Fibroblast of lung (primary cell): ENCODE measurements at regions not wholly inside any gene's neighbourhood (a gene's known extent, or its start where the extent isn't known, plus 50 kb on each side); places are given as distances from the start of the nearest gene placed in this dataset.

Experiments
- DNase-seq, 2 donors: peaks; one replicate each; pipeline versions ENCODE4 v3.0.0 to v3.0.0-alpha.2; 2010; ENCODE audit warnings: low read depth in 2 of 2
- H2AFZ ChIP-seq: 2 replicates; pipeline ENCODE4 v1.5.1; 2012; ENCODE audit warnings: low read length, control low read depth, inconsistent platforms
- H3K27ac ChIP-seq: 2 replicates; pipeline ENCODE4 v1.5.1; 2011; ENCODE audit warnings: low read length, control low read depth; ENCODE audit not compliant: insufficient read depth
- H3K27me3 ChIP-seq: 2 replicates; pipeline ENCODE4 v1.5.1; 2011; ENCODE audit warnings: mild to moderate bottlenecking, low read length; ENCODE audit not compliant: control insufficient read depth, insufficient read depth
- H3K36me3 ChIP-seq: 2 replicates; pipeline ENCODE4 v1.5.1; 2011; ENCODE audit warnings: low read length; ENCODE audit not compliant: control insufficient read depth, insufficient read depth
- H3K4me1 ChIP-seq: 2 replicates; pipeline ENCODE4 v1.5.1; 2011; ENCODE audit warnings: low read length; ENCODE audit not compliant: control insufficient read depth, insufficient read depth; ENCODE audit errors: extremely low read depth
- H3K4me2 ChIP-seq: 2 replicates; pipeline ENCODE4 v1.5.1; 2011; ENCODE audit warnings: low read length, control low read depth; ENCODE audit not compliant: insufficient read depth; ENCODE audit errors: extremely low read depth
- H3K4me3 ChIP-seq, 4 experiments: fragments of 200-600 bp in 1 of 4; sonication (generic) in 1 of 4; replicated peaks in 1 of 4; 2 replicates each; pipeline ENCODE4 v1.5.1; 2011 to 2016; ENCODE audit warnings: low read length in 4 of 4, low read depth in 3 of 4, mild to moderate bottlenecking in 3 of 4, control low read depth in 2 of 4, inconsistent platforms in 1 of 4, mixed read lengths in 1 of 4; ENCODE audit not compliant: insufficient read depth in 1 of 4; ENCODE audit errors: control extremely low read depth in 1 of 4
- H3K79me2 ChIP-seq: 2 replicates; pipeline ENCODE4 v1.5.1; 2012; ENCODE audit warnings: mild to moderate bottlenecking, low read length, inconsistent platforms; ENCODE audit not compliant: control insufficient read depth, insufficient read depth
- H3K9ac ChIP-seq: 2 replicates; pipeline ENCODE4 v1.5.1; 2011; ENCODE audit warnings: mild to moderate bottlenecking, low read length, control low read depth; ENCODE audit not compliant: insufficient read depth
- H3K9me3 ChIP-seq: 2 replicates; pipeline ENCODE4 v1.5.1; 2012; ENCODE audit warnings: low read depth, low read length; ENCODE audit not compliant: control insufficient read depth, insufficient read depth
- H4K20me1 ChIP-seq: 2 replicates; pipeline ENCODE4 v1.5.1; 2011; ENCODE audit warnings: low read length; ENCODE audit not compliant: control insufficient read depth, insufficient read depth; ENCODE audit errors: extremely low read depth
- CTCF ChIP-seq, 2 donors: IDR thresholded peaks in 1 of 2; conservative IDR thresholded peaks in 1 of 2; 1 replicate in 1 of 2; 2 replicates in 1 of 2; pipeline ENCODE4 v1.5.1; 2011 to 2012; ENCODE audit warnings: low read length in 2 of 2, control low read depth in 1 of 2, inconsistent platforms in 1 of 2, low read depth in 1 of 2, mild to moderate bottlenecking in 1 of 2
- EZH2 ChIP-seq: IDR thresholded peaks from 2 replicates; pipeline ENCODE4 v1.5.1; 2012; ENCODE audit warnings: low read length, control low read depth, mild to moderate bottlenecking; ENCODE audit errors: missing control alignments

- Histone ChIP-seq H3K4me1 (no peaks in the 10 kb centered on the region), H4K20me1 (no peaks in the 10 kb centered on the region), H3K79me2 (no peaks in the 10 kb centered on the region), H3K27me3 (peaks cover 5% of the 10 kb centered on the region), H3K4me3 (no peak overlapping the region), H2AFZ (no peak overlapping the region), H3K36me3 (no peaks in the 10 kb centered on the region), H3K9me3 (no peaks in the 10 kb centered on the region), H3K9ac (no peak overlapping the region), H3K27ac (no peak overlapping the region), H3K4me2 (no peak overlapping the region)
- no peak for TF ChIP-seq CTCF (conservative IDR thresholded peaks at IDR 0.05 in 1 of 2, IDR thresholded peaks at IDR 0.05 in 1 of 2; ENCODE audit: low read depth in 1 of 2, low read length in 2 of 2)
- TF ChIP-seq EZH2 = no peak
- DNase-seq = no peak
Observed at GRCh38 chr4:1563241-1563640, 120.9 kb downstream of the FAM53A start.

GRCh38 chr4:1562771-1563170 lies 121.3 kb downstream of the FAM53A start:
- Histone ChIP-seq H2AFZ (no peak overlapping the region), H3K36me3 (no peaks in the 10 kb centered on the region), H3K79me2 (no peaks in the 10 kb centered on the region), H3K4me3 (no peak overlapping the region), H3K4me2 (no peak overlapping the region), H3K27ac (no peak overlapping the region), H3K9ac (no peak overlapping the region), H3K9me3 (no peaks in the 10 kb centered on the region), H3K4me1 (no peaks in the 10 kb centered on the region), H3K27me3 (peaks cover 5% of the 10 kb centered on the region), H4K20me1 (no peaks in the 10 kb centered on the region)
- TF ChIP-seq CTCF (conservative IDR thresholded peaks at IDR 0.05 in 1 of 2, IDR thresholded peaks at IDR 0.05 in 1 of 2; ENCODE audit: low read depth in 1 of 2, low read length in 2 of 2) = no peak
- no peak for TF ChIP-seq EZH2
- no peak for DNase-seq

GRCh38 chr4:1562371-1562770 lies 121.7 kb downstream of the FAM53A start:
- Histone ChIP-seq H3K36me3 (no peaks in the 10 kb centered on the region), H3K27ac (no peak overlapping the region), H3K4me2 (no peak overlapping the region), H3K4me1 (no peaks in the 10 kb centered on the region), H3K4me3 (no peak overlapping the region), H3K9me3 (no peaks in the 10 kb centered on the region), H2AFZ (no peak overlapping the region), H3K79me2 (no peaks in the 10 kb centered on the region), H3K27me3 (peaks cover 5% of the 10 kb centered on the region), H3K9ac (no peak overlapping the region), H4K20me1 (no peaks in the 10 kb centered on the region)
- TF ChIP-seq EZH2 (no peak), CTCF (conservative IDR thresholded peaks at IDR 0.05 in 1 of 2, IDR thresholded peaks at IDR 0.05 in 1 of 2; ENCODE audit: low read depth in 1 of 2, low read length in 2 of 2) (no peak)
- no peak for DNase-seq
